Mesendoderm (in vitro differentiated cells): ENCODE measurements at regions not wholly inside any gene's neighbourhood (a gene's known extent, or its start where the extent isn't known, plus 50 kb on each side); places are given as distances from the start of the nearest gene placed in this dataset.
"Not testable (repeated sequence)": the region's sequence is repeated elsewhere in the genome, so short reads cannot be mapped to it uniquely, and the experiment has no call there.

Source experiments
- DNase-seq: peaks from one replicate; pipeline ENCODE4 v3.0.0; 2013
- H2AK5ac ChIP-seq: 2 replicates; pipeline ENCODE4 v1.6.1; 2013; ENCODE audit warnings: low read length, inconsistent platforms
- H2BK120ac ChIP-seq: 2 replicates; pipeline ENCODE4 v1.6.1; 2013; ENCODE audit warnings: low read depth, mild to moderate bottlenecking, low read length, moderate library complexity, mixed read lengths
- H2BK15ac ChIP-seq: replicated peaks from 2 replicates; pipeline ENCODE4 v1.6.1; 2013; ENCODE audit warnings: low read depth, mild to moderate bottlenecking, moderate library complexity
- H2BK5ac ChIP-seq: 2 replicates; pipeline ENCODE4 v1.6.1; 2013; ENCODE audit warnings: low read length, inconsistent platforms
- H3K18ac ChIP-seq: 2 replicates; pipeline ENCODE4 v1.6.1; 2013; ENCODE audit warnings: mild to moderate bottlenecking, low read length, mixed read lengths
- H3K23ac ChIP-seq: one replicate; pipeline ENCODE4 v1.6.1; 2013; ENCODE audit warnings: low read length
- H3K27ac ChIP-seq: 2 replicates; pipeline ENCODE4 v1.5.1; 2013; ENCODE audit warnings: low read depth, mild to moderate bottlenecking, inconsistent platforms, low read length, moderate library complexity
- H3K27me3 ChIP-seq: 2 replicates; pipeline ENCODE4 v1.6.1; 2013; ENCODE audit warnings: low read length, control low read depth, mild to moderate bottlenecking, inconsistent platforms; ENCODE audit not compliant: insufficient read depth, poor library complexity
- H3K36me3 ChIP-seq: 2 replicates; pipeline ENCODE4 v1.6.1; 2013; ENCODE audit warnings: low read length, inconsistent platforms; ENCODE audit not compliant: control insufficient read depth, insufficient read depth
- H3K4ac ChIP-seq: one replicate; pipeline ENCODE4 v1.6.1; 2013; ENCODE audit warnings: low read depth, mild to moderate bottlenecking, low read length, moderate library complexity
- H3K4me1 ChIP-seq: 2 replicates; pipeline ENCODE4 v1.6.1; 2013; ENCODE audit warnings: low read depth, low read length, inconsistent platforms; ENCODE audit not compliant: control insufficient read depth
- H3K4me2 ChIP-seq: 2 replicates; pipeline ENCODE4 v1.6.1; 2013; ENCODE audit warnings: low read length
- H3K4me3 ChIP-seq: 2 replicates; pipeline ENCODE4 v1.5.1; 2013; ENCODE audit warnings: mild to moderate bottlenecking, low read length
- H3K56ac ChIP-seq: one replicate; pipeline ENCODE4 v1.6.1; 2013; ENCODE audit warnings: low read length
- H3K79me1 ChIP-seq: 2 replicates; pipeline ENCODE4 v1.6.1; 2013; ENCODE audit warnings: low read length, inconsistent platforms
- H3K79me2 ChIP-seq: 2 replicates; pipeline ENCODE4 v1.6.1; 2013; ENCODE audit warnings: mild to moderate bottlenecking, low read length; ENCODE audit not compliant: control insufficient read depth, insufficient read depth
- H3K9ac ChIP-seq: 2 replicates; pipeline ENCODE4 v1.6.1; 2013; ENCODE audit warnings: low read length, inconsistent platforms
- H4K5ac ChIP-seq: one replicate; pipeline ENCODE4 v1.6.1; 2013; ENCODE audit warnings: low read length
- H4K8ac ChIP-seq: one replicate; pipeline ENCODE4 v1.6.1; 2013; ENCODE audit warnings: low read depth, mild to moderate bottlenecking, control low read depth, low read length, moderate library complexity
- WGBS: extraction: QIAGEN DNeasy Blood & Tissue Kit; methylation state at CpG from one replicate; pipeline ENCODE4 v1.1.7; 2013; ENCODE audit warnings: low lambda C conversion rate, missing lambda C conversion rate; ENCODE audit not compliant: insufficient coverage; ENCODE audit errors: extremely low coverage; 5-methylcytosine and 5-hydroxymethylcytosine counted together

DNA sequence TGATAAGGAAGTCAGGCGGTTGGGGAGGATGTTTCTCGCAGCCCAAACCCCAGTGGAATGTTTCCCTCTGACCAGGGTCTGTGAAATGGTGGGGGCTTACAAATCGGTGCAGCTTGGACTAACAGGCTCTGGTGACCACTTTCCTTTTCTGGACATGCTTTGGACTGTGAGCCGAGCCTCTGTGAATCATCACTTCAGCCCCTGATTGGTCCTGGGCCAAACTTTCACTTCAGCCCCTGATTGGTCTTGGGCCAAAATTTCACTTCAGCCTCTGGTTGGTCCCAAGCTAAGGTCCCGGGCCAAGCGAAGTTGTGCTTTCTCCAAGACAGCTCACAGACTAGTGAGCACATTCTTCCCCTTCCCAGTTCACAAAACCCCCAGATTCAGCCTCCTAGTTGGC lies 223.7 kb upstream of the ANKRD20A1 start:
- not testable (repeated sequence) for H2BK5ac ChIP-seq, H3K27ac ChIP-seq, H3K4me1 ChIP-seq, H2BK15ac ChIP-seq, H3K36me3 ChIP-seq, H2BK120ac ChIP-seq, H3K23ac ChIP-seq, H3K4me2 ChIP-seq, H3K27me3 ChIP-seq, DNase-seq, H3K56ac ChIP-seq, H4K5ac ChIP-seq, H3K79me1 ChIP-seq, H2AK5ac ChIP-seq, H3K79me2 ChIP-seq, H3K18ac ChIP-seq, H3K9ac ChIP-seq, H4K8ac ChIP-seq, H3K4me3 ChIP-seq, H3K4ac ChIP-seq
- WGBS = no CpG with 5 or more reads among the region's 6 CpGs

DNA sequence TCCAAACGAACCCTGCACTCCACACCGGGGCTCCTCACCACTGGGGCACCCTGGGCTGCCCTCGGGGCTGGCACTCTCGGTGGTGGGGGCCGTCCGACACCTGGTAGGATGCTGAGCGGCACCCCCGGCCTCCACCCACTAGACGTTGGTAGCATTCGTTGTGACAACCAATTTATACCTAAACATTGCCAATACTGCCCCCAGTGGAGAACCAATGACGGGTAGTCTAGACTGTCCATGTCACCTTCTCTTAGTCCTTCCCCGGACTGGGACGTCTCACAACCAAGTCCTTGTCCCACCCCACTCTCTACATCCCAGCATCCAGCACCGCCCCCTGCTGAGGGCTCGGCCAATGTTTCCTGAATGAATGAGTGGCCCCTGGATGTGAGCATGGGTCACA lies 246.8 kb upstream of the ANKRD20A1 start:
- H3K36me3 ChIP-seq, H3K4me2 ChIP-seq, H3K27me3 ChIP-seq, H2AK5ac ChIP-seq, H4K5ac ChIP-seq, H2BK15ac ChIP-seq, H2BK120ac ChIP-seq, H4K8ac ChIP-seq, H3K4me1 ChIP-seq, H3K79me2 ChIP-seq, H3K9ac ChIP-seq, H3K79me1 ChIP-seq, H3K56ac ChIP-seq, DNase-seq, H3K18ac ChIP-seq, H3K4me3 ChIP-seq, H3K4ac ChIP-seq, H3K27ac ChIP-seq, H2BK5ac ChIP-seq, H3K23ac ChIP-seq: not testable (repeated sequence)
- no CpG with 5 or more reads among the region's 15 CpGs for WGBS

DNA sequence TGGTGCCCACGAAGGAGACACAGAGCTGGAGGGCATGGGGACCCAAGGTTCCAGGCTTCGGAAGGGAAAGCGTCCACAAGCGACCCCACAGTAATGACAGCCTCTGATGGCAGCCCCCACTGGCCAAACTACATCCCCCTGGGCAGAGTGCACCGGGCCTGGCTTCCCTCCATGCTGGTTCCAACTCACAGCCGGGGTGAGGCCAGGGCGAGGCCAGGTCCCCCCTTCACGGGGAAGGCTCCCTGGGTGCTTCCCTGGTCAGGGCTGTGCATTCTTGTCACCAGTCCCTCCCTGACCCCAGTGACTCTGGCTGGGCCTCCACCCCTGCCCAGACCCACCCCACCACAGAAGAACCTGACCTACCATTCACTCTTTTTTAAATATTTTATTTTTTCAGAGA lies 248.9 kb upstream of the ANKRD20A1 start:
- WGBS = no CpG with 5 or more reads among the region's 8 CpGs
- H3K4me1 ChIP-seq, H3K9ac ChIP-seq, H2BK15ac ChIP-seq, H3K56ac ChIP-seq, H4K8ac ChIP-seq, H3K27me3 ChIP-seq, H3K27ac ChIP-seq, H3K4ac ChIP-seq, H3K23ac ChIP-seq, H2AK5ac ChIP-seq, H3K79me2 ChIP-seq, H3K4me3 ChIP-seq, H3K18ac ChIP-seq, H4K5ac ChIP-seq, H3K36me3 ChIP-seq, H2BK120ac ChIP-seq, H3K79me1 ChIP-seq, H3K4me2 ChIP-seq, H2BK5ac ChIP-seq, DNase-seq: not testable (repeated sequence)

DNA sequence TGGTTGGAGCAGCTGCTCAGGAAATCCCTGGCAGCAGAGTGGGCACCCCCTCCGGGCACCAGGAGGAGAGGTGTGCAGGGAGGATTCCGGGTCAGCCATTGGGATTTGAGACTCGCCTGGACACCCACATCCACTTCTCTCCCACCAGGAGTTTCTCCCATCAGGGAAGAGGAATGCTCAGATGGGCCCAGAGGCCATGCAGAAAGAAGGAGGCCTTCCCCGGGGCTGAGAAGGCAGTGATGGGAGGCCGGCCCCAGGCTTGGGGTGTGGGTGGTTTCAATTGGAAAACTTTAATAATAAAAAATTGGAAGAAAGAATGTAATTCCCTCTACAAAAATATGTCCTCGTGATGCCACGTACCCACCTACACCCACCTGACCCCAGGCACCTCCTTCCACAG lies 249.3 kb upstream of the ANKRD20A1 start:
- H3K4me1 ChIP-seq, H3K79me2 ChIP-seq: not testable (repeated sequence)

DNA sequence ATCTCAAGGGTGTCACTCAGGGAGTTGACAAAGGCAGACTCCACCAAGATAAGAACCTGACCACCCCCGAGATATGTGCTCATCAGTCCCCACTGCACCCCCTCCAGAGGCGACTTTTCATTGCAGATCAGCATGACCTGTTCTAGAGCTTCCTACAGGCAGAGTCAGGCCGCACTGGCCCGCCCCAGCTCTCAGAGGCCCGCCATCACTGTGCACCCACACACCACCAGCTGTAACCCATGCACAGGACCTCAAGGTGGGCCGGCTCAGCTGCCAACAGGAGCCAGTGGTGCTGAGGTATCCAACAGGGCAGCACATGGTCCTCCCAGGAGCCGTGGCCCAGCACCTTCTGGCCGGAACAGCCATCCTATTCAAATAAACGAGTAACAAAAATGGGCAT lies 253.6 kb upstream of the ANKRD20A1 start:
- H3K4me2 ChIP-seq, H3K23ac ChIP-seq, H3K27me3 ChIP-seq, H4K5ac ChIP-seq, H3K18ac ChIP-seq, H3K79me1 ChIP-seq, H2BK120ac ChIP-seq, H3K4ac ChIP-seq, DNase-seq, H3K27ac ChIP-seq, H3K4me3 ChIP-seq, H3K9ac ChIP-seq, H3K4me1 ChIP-seq, H4K8ac ChIP-seq, H2AK5ac ChIP-seq, H3K36me3 ChIP-seq, H3K79me2 ChIP-seq, H2BK5ac ChIP-seq, H3K56ac ChIP-seq, H2BK15ac ChIP-seq: not testable (repeated sequence)
- WGBS = no CpG with 5 or more reads among the region's 9 CpGs

More for the DNA sequence above, 249.3 kb upstream of the ANKRD20A1 start:
- not testable (repeated sequence) for H3K23ac ChIP-seq, H4K8ac ChIP-seq, H3K18ac ChIP-seq, H3K79me1 ChIP-seq, H3K4ac ChIP-seq, H3K27ac ChIP-seq, H3K4me3 ChIP-seq, DNase-seq, H2BK120ac ChIP-seq, H3K56ac ChIP-seq, H4K5ac ChIP-seq, H3K9ac ChIP-seq, H2BK15ac ChIP-seq, H2AK5ac ChIP-seq, H3K27me3 ChIP-seq, H2BK5ac ChIP-seq, H3K4me2 ChIP-seq, H3K36me3 ChIP-seq
- WGBS = no CpG with 5 or more reads among the region's 7 CpGs

DNA sequence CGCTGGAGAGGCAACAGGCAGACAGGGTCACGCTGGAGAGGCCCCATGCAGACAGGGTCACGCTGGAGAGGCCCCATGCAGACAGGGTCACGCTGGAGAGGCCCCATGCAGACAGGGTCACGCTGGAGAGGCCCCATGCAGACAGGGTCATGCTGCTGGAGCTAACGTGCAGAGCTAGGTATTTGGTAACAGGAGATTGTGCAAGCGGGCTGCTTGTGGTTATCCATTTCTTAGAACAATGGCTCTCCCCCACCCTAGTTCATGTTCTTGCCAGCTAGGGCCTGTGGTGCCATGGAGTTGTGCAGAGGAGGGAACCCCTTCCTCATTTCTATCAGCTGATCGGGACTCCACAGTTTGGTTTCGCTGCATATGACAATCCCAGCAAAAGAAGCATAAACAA lies 255.1 kb upstream of the ANKRD20A1 start:
- not testable (repeated sequence) for H3K18ac ChIP-seq, H3K56ac ChIP-seq, H3K23ac ChIP-seq, H4K8ac ChIP-seq, H3K4me1 ChIP-seq, H2BK5ac ChIP-seq, H3K27me3 ChIP-seq, H2BK120ac ChIP-seq, DNase-seq, H2AK5ac ChIP-seq, H3K79me2 ChIP-seq, H3K4me3 ChIP-seq, H3K9ac ChIP-seq, H3K4ac ChIP-seq, H3K36me3 ChIP-seq, H2BK15ac ChIP-seq, H3K27ac ChIP-seq, H3K4me2 ChIP-seq, H3K79me1 ChIP-seq, H4K5ac ChIP-seq
- WGBS = no CpG with 5 or more reads among the region's 9 CpGs
